ENCODE measurements at regions not wholly inside any gene's neighbourhood (a gene's known extent, or its start where the extent isn't known, plus 50 kb on each side); places are given as distances from the start of the nearest gene placed in this dataset.
A peak's percentile ranks its signal among the peaks of the same experiment; 100 is the strongest.

DNA sequence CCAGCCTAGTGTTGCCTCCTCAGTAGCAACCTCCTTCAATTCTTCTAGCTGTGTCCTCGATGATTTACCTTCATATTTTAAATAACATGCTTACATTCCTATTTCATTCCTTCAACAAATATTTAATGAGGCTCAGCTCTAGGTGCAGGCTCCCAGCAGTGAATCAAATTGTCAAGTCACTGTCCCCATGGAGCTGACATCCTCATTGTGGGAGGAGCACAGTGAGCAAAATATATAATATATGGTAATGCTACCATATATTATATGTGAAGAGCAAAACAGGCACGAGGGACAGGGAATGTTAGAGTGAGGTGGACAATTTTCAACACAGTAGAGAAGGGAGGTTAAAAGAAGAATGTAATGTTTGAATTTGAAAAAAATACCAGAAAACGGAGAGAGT is 869.1 kb downstream of the SLC4A3 start:
- no peaks in the 10 kb centered on the region for H3K36me3 ChIP-seq (replicated peaks in 1 of 2)
- intact Hi-C loops (cut with DNase I) = no loop called here
- WGBS, 4 donors = 73 to 86% (median 80%) methylated on average over 3 of the region's 3 CpGs

DNA sequence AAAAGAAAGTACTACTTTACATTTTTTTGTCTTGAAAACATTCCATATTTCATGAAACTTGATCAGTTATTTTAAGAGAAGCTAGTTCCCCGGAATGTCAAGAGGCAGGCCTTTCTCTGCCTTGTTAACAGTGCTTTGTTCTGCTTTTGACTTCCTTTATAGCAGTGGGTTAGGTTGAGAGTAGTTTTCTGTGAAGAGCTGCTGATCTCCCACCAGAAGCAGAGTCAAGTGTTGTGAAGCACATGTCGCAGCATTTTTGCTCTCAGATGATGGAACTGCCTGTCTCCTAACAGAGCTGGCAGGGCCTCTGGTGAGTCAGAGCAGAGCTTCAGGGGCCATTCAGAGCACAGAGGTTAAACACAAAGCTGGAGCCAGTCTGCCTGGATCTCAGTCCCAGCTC is 871.8 kb downstream of the SLC4A3 start:
- H3K27ac ChIP-seq = no peak overlapping the region
- DNase-seq = peak in 3 of 7 donors; percentile 4 to 15 (median 10)
- WGBS, 4 donors = 37 to 51% (median 43%) methylated on average over 2 of the region's 2 CpGs
- H3K4me3 ChIP-seq = no peak overlapping the region
- TF ChIP-seq, protein P1, sequence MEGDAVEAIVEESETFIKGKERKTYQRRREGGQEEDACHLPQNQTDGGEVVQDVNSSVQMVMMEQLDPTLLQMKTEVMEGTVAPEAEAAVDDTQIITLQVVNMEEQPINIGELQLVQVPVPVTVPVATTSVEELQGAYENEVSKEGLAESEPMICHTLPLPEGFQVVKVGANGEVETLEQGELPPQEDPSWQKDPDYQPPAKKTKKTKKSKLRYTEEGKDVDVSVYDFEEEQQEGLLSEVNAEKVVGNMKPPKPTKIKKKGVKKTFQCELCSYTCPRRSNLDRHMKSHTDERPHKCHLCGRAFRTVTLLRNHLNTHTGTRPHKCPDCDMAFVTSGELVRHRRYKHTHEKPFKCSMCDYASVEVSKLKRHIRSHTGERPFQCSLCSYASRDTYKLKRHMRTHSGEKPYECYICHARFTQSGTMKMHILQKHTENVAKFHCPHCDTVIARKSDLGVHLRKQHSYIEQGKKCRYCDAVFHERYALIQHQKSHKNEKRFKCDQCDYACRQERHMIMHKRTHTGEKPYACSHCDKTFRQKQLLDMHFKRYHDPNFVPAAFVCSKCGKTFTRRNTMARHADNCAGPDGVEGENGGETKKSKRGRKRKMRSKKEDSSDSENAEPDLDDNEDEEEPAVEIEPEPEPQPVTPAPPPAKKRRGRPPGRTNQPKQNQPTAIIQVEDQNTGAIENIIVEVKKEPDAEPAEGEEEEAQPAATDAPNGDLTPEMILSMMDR (IDR thresholded peaks at IDR 0.05) = no peak
- TF ChIP-seq POLR2A (IDR thresholded peaks at IDR 0.05) = no peak
- no peaks in the 10 kb centered on the region for H3K9me3 ChIP-seq (replicated peaks in 1 of 3)
- H3K27me3 ChIP-seq = no peaks in the 10 kb centered on the region
- no peaks in the 10 kb centered on the region for H3K36me3 ChIP-seq (replicated peaks in 1 of 2)
- no peaks in the 10 kb centered on the region for H3K4me1 ChIP-seq (replicated peaks in 1 of 2)
- intact Hi-C loops (cut with DNase I) = no loop called here

More for the DNA sequence above, 869.1 kb downstream of the SLC4A3 start:
- H3K9me3 ChIP-seq (replicated peaks in 1 of 3) = no peaks in the 10 kb centered on the region
- no peaks in the 10 kb centered on the region for H3K4me1 ChIP-seq (replicated peaks in 1 of 2)
- no peak overlapping the region for H3K27ac ChIP-seq
- TF ChIP-seq POLR2A (IDR thresholded peaks at IDR 0.05) = no peak
- TF ChIP-seq, protein P1 (IDR thresholded peaks at IDR 0.05) = no peak
- H3K27me3 ChIP-seq = no peaks in the 10 kb centered on the region
- no peak overlapping the region for H3K4me3 ChIP-seq
- DNase-seq = no peak

DNA sequence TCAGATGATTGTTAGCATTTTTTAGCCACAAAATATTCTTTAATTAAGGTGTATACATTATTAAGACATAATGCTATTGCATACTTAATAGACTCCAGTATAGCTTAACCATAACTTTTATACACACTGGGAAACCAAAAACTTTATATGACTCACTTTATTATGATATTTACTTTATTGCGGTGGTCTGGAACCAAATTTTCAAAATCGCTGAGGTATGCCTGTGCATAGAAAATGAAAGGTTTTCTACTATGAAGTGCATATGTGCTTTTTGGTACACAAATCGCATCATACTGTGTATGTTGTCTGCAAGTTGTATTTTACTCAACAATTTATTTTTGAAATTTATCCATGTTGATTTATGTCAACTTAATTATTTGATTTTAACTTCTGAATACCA is 875.1 kb downstream of the SLC4A3 start:
- Histone ChIP-seq H3K36me3 (replicated peaks in 1 of 2) (no peaks in the 10 kb centered on the region), H3K27me3 (no peaks in the 10 kb centered on the region), H3K4me1 (replicated peaks in 1 of 2) (no peaks in the 10 kb centered on the region), H3K27ac (no peak overlapping the region), H3K9me3 (replicated peaks in 1 of 3) (no peaks in the 10 kb centered on the region), H3K4me3 (no peak overlapping the region)
- intact Hi-C loops (cut with DNase I) = no loop called here
- TF ChIP-seq, protein P1 (IDR thresholded peaks at IDR 0.05) = no peak
- TF ChIP-seq POLR2A (IDR thresholded peaks at IDR 0.05) = no peak
- 87 to 92% (median 89%) methylated on average over 3 of the region's 3 CpGs for WGBS, 4 donors
- DNase-seq = no peak

DNA sequence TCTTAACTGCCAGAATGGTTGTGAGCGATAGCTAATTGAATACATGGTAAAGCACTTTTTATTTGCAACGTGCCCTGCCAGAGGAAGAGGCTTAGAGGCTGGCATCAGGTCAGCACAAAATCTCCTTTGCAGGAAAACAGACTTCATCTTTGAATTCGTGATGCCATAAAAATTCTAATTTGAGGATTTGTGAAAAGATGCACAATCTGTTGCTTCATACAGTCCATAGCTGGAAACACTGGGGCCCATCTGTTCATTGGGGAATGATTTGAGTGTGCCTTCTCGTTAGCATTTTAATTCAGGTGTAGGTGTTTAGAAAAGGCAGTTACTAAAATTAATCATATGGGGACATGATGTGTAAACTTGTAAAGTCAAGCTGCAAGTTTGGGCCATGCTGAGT is 876.0 kb downstream of the SLC4A3 start:
- TF ChIP-seq POLR2A (IDR thresholded peaks at IDR 0.05) = no peak
- TF ChIP-seq, protein P1 (IDR thresholded peaks at IDR 0.05) = no peak
- 61 to 81% (median 68%) methylated on average over 4 of the region's 4 CpGs for WGBS, 4 donors
- H3K9me3 ChIP-seq (replicated peaks in 1 of 3) = no peaks in the 10 kb centered on the region
- H3K27me3 ChIP-seq = no peaks in the 10 kb centered on the region
- no peaks in the 10 kb centered on the region for H3K36me3 ChIP-seq (replicated peaks in 1 of 2)
- H3K27ac ChIP-seq = no peak overlapping the region
- no peak for DNase-seq
- intact Hi-C loops (cut with DNase I) = no loop called here
- H3K4me3 ChIP-seq = no peak overlapping the region
- H3K4me1 ChIP-seq (replicated peaks in 1 of 2) = no peaks in the 10 kb centered on the region
